OCI-LY1 (cell line): ENCODE measurements at regions not wholly inside any gene's neighbourhood (a gene's known extent, or its start where the extent isn't known, plus 50 kb on each side); places are given as distances from the start of the nearest gene placed in this dataset.

Experiments
- EZH2 ChIP-seq: fragments of 200-600 bp; sonication (generic), shearing (Covaris generic); IDR thresholded peaks from 2 replicates; pipeline ENCODE4 v1.8.0; 2017; ENCODE audit warnings: borderline replicate concordance, mixed run types, mild to moderate bottlenecking, antibody characterized with exemption, low read length, moderate library complexity, mixed read lengths
- TF ChIP-seq, protein P1 (sequence below): fragments of 200-600 bp; sonication (generic), shearing (Covaris generic); IDR thresholded peaks from 2 replicates; pipeline ENCODE4 v1.5.1; 2017; ENCODE audit warnings: mild to moderate bottlenecking, antibody characterized with exemption, low read length, moderate library complexity, mixed read lengths

DNA sequence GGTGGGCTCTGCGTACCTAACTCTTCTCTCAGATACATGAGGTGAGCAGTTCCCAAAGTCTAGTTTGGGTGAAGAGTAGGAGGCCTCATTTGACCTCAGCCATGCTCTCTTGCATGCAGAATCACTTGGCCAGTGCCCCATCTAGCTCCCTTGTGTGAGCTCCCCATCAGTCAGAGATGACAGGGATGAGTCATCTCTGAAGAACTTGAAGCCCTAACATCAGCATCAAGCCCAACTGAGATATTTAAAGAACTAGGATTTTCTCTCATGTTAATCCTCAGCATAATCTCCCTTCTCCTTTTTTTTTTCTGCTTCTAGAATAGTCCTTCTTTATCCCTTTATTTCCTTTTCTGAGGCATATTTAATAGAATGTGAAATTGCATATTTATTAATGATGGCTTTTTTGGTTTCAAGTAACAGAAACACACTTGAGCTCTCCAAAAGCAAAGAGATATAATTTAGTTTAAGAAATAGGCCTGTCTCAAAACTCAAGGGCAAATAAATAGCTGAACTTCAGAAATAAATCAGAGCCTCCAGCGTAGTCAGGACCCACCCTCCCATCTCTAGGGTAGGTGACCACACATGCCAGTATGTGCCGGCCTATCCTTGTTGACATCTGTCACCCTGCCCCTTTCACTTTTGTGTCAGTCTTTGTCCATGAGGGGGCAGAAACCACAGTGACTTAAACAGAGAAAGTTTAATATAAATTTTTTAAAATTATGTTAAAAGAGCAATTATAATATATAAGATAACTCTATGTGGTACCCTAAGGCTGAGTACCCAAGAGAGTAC, 112.3 kb downstream of the TSEN15 start:
- TF ChIP-seq, protein P1, sequence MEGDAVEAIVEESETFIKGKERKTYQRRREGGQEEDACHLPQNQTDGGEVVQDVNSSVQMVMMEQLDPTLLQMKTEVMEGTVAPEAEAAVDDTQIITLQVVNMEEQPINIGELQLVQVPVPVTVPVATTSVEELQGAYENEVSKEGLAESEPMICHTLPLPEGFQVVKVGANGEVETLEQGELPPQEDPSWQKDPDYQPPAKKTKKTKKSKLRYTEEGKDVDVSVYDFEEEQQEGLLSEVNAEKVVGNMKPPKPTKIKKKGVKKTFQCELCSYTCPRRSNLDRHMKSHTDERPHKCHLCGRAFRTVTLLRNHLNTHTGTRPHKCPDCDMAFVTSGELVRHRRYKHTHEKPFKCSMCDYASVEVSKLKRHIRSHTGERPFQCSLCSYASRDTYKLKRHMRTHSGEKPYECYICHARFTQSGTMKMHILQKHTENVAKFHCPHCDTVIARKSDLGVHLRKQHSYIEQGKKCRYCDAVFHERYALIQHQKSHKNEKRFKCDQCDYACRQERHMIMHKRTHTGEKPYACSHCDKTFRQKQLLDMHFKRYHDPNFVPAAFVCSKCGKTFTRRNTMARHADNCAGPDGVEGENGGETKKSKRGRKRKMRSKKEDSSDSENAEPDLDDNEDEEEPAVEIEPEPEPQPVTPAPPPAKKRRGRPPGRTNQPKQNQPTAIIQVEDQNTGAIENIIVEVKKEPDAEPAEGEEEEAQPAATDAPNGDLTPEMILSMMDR: no peak
- no peak for TF ChIP-seq EZH2
